Stimulated activated CD8-positive, alpha-beta memory T cell treated with anti-CD3 and anti-CD28 coated beads, Interleukin-2, amount 100 ng/mL, for 1 hour (primary cell): ENCODE measurements at regions not wholly inside any gene's neighbourhood (a gene's known extent, or its start where the extent isn't known, plus 50 kb on each side); places are given as distances from the start of the nearest gene placed in this dataset.

Experiments used
- DNase-seq, 2 donors: peaks; one replicate each; pipeline ENCODE4 v3.0.0-alpha.2; 2020; ENCODE audit warnings: low read depth in 2 of 2

DNA sequence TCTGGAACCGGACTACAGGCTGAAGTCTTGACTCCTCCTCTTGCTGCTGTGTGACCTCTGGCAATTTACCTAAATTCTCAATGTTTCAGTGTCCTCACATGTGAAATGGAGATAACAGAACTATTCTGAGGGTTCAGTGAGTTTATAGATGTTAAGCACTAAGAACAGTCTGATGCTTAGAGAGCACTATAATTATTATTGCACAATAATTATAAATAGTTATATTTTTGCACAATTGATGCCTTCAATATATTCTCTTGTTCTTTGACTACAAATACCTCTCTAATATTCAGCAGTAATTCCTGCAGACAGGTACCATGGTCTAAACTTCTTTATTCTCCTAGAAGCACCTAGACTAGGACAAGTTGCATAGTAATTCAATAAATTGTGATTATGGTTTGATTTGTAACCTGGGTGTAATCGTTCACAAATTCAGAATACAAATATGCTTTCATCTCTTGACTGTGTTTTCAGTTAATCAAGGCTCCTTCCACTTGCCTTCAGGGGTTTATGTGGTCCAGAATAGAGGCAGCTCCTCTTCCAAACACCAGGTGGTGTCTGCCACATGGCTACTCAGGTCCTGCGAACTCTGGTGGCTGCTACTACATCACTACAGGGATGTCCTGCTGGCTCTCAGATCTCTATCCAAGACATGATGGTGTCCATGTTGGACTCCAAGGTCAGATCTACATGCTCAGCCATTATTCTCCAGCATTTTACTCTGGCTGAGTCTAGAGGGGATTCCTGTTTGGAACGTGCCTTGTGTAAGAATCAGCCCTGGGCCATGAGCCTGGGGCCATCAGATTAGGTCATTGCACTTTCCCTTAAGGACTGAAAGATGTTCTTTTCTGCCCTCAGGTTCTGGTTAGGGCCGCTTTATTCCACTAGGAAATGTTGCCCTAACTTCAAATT lies 103.4 kb downstream of the QRFPR start:
- DNase-seq, result no peak

DNA sequence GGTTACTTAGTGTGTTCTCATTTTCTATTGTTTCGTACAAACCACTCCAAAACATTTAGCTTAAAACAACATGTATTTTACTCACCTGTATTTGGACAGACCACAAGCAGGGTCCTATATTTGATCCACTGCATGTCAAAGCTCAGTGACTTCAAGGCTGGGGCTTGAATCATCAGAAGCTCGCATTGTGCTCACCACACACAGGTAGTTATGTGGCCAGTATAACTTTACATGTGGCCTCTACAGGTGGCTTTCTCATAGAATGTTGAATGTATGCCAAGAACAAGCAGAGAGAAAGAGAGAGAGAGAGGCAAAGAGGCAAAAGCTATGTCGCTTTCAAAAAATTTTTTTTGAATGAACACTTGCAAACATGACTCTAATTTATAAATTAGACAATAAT lies 107.6 kb downstream of the QRFPR start:
- no peak for DNase-seq

DNA sequence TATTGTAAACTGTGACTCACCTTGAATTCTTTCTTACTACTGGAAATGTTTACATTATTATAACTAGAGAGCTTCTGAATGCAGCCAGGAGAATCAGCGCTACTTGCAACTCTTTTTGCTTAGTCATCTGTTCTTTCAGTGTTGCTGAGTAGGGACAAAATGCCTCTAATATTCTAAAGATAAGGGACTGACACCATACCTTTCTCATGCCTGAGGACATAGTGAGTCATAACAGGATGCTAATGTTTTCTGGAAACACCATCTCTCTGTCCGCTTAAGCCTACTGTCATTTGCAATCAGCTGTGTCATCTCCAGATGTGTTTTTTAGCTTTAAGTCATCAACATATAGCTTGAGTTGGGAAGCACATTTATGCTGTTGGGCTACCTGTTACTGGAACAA lies 108.3 kb downstream of the QRFPR start:
- no peak for DNase-seq

GRCh38 chr4:121270389-121270788 lies 106.3 kb upstream of the TNIP3 start:
- DNase-seq, result no peak

GRCh38 chr4:121269001-121269400 lies 104.9 kb upstream of the TNIP3 start:
- no peak for DNase-seq

GRCh38 chr4:121266982-121267381 lies 102.9 kb upstream of the TNIP3 start:
- no peak for DNase-seq

DNA sequence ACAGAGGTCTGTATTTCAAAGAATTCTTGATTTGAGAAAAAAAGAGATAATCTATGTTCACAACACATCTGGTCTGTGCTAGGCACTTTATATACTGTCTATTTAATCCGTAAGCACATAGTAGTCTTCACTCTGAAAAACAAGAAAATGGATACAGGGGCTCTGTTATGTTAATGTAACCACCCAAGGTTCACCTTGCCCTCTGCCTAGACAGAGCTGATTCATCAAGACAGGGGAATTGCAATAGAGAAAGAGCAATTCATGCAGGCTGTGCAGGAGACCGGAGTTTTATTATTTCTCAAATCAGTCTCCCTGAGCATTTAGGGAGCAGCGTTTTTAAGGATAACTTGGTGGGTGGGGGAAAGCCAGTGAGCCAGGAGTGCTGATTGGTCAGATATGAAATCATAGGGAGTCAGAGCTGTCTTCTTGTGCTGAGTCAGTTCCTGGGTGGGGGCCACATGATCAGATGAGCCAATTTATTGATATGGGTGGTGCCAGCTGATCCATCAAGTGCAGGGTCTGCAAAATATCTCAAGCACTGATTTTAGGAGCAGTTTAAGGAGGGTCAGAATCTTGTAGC lies 92.9 kb upstream of the TNIP3 start:
- no peak for DNase-seq

GRCh38 chr4:121255986-121256750 lies 92.0 kb upstream of the TNIP3 start:
- peak in 1 of 2 donors; percentile 20 for DNase-seq

GRCh38 chr4:121253961-121254360 lies 89.8 kb upstream of the TNIP3 start:
- no peak for DNase-seq

DNA sequence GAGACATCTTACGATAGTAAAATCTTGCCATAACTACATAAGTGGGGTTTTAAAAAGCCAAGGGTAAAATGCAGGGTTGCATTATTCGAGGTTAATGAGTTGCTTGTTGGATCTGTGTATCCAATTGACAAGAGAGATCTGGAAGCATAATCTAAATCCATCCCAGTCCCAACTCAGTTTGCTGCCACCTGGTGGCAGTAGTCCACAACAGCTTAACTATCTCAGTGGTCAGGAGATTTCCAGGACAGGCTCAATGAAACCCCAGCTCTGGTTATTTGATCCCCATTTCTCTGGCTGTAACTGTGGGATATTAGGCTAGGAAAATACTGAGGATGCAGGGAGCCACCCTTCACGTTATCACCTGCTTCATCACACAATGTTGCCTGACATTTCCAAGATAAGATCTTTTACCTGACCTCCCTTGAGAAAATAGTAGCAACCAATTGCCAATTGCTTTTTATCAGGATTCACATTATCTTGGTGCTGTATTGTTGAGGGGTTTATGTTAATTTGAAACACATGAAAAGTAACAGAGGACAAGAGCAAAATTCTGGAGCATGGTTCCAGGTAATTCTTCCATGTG lies 88.2 kb upstream of the TNIP3 start:
- peak; percentile 14 to 30 for DNase-seq

- DNase-seq, result no peak
Observed at GRCh38 chr4:121248747-121249146, 84.6 kb upstream of the TNIP3 start.

- no peak for DNase-seq
Observed at GRCh38 chr4:121246698-121247097, 82.6 kb upstream of the TNIP3 start.

GRCh38 chr4:121243485-121243884 lies 79.4 kb upstream of the TNIP3 start:
- DNase-seq, result no peak

GRCh38 chr4:121242188-121242750 lies 78.1 kb upstream of the TNIP3 start:
- no peak for DNase-seq

DNA sequence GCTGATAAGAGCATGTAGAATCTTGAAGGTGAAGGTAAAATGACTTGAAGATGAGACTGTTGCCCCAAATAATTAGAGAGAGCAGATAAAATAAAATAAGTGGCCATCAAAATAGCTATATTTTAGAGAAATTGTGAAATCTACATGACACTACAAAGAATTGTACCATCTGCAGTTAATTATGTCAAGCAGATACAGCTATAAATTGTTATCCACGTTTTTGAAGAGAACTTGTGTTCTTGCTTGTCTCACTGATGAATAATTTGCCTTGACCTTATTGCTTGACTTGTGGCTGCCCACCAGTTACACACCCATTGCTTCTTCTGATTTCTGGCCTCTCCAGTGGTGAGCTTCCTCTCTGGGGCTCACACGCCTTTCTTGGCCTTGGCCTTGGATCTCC lies 75.8 kb upstream of the TNIP3 start:
- no peak for DNase-seq

GRCh38 chr4:121238461-121238860 lies 74.3 kb upstream of the TNIP3 start:
- no peak for DNase-seq

DNA sequence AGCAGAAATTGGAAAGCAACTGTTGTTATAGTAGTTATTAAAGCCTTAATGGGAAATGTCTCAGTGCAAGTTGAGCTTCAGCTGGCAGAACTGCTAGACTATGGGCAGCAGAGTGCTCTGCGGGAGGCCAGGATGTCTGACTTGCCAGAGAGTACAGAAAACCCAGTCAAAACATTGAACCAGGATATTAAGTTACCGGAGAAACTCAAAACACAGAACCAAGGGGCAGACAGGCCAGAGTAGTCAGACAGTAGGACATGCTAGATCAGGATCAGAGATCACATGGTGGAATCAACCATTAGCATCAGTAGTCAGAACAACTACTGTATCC lies 72.9 kb upstream of the TNIP3 start:
- DNase-seq, result no peak

GRCh38 chr4:121236353-121237068 lies 72.4 kb upstream of the TNIP3 start:
- no peak for DNase-seq

- no peak for DNase-seq
Observed at GRCh38 chr4:121233982-121234381, 69.9 kb upstream of the TNIP3 start.

- DNase-seq, result no peak
Observed at GRCh38 chr4:121229993-121230392, 65.9 kb upstream of the TNIP3 start.

DNA sequence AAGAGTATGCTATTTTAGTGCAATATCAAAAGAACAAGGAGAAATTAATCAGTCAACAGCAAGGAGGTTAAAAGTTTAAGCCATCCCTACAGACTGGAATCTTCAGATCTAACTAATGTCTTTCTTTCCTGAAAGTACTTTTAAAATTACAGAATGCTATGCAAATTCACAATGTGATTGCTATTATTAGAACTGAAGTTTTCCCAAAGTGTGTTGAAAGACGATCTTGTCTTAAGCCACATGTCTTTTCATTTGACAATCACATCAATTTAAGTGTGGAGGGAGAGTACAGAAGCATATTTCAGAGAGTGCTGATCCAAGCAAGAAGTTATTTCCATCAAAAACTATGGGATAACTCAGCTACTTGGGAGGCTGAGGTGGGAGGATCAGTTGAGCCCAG lies 64.7 kb upstream of the TNIP3 start:
- DNase-seq, result no peak
